Activated CD4-positive, alpha-beta memory T cell treated with anti-CD3 and anti-CD28 coated beads for 36 hours (primary cell): ENCODE measurements at regions not wholly inside any gene's neighbourhood (a gene's known extent, or its start where the extent isn't known, plus 50 kb on each side); places are given as distances from the start of the nearest gene placed in this dataset.

Experiments used
- CTCF ChIA-PET: fragments of 350-600 bp; sonication (Branson Sonifier 250); formaldehyde crosslinking; loops from one replicate; lab custom pipeline; 2021; ENCODE audit warnings: antibody characterized with exemption, inconsistent platforms; lab: Charles Lee
- POLR2A ChIA-PET: fragments of 350-600 bp; sonication (Branson Sonifier 250); formaldehyde crosslinking; loops from one replicate; lab custom pipeline; 2021; ENCODE audit warnings: antibody characterized with exemption; lab: Charles Lee
- DNase-seq: peaks from one replicate; pipeline ENCODE4 v3.0.0-alpha.2; 2020
- H3K27ac Mint-ChIP-seq: one replicate; pipeline ENCODE4 v1.8.0; 2021; ENCODE audit warnings: mixed read lengths
- H3K27me3 Mint-ChIP-seq: one replicate; pipeline ENCODE4 v1.8.0; 2021; ENCODE audit warnings: mixed read lengths
- H3K36me3 Mint-ChIP-seq: one replicate; pipeline ENCODE4 v1.8.0; 2021; ENCODE audit warnings: mixed read lengths
- H3K4me1 Mint-ChIP-seq: one replicate; pipeline ENCODE4 v1.8.0; 2021; ENCODE audit warnings: low read depth, mixed read lengths
- H3K4me3 Mint-ChIP-seq: one replicate; pipeline ENCODE4 v1.8.0; 2021; ENCODE audit warnings: mild to moderate bottlenecking, mixed read lengths
- H3K9me3 Mint-ChIP-seq: one replicate; pipeline ENCODE4 v1.8.0; 2021; ENCODE audit warnings: mixed read lengths
- intact Hi-C: fragments of 100-400 bp; cut with micrococcal nuclease; formaldehyde crosslinking; loops from one replicate; pipeline ENCODE4 v1.15.1; 2023

GRCh38 chr1:98253145-98253544, 332.3 kb upstream of the DPYD start:
- CTCF ChIA-PET = no interaction called here
- POLR2A ChIA-PET = no interaction called here
- intact Hi-C loops = no loop called here

GRCh38 chr1:98251497-98251896, 330.7 kb upstream of the DPYD start:
- POLR2A ChIA-PET = no interaction called here
- Mint-ChIP-seq H3K4me3 (no peak overlapping the region), H3K27ac (no peak overlapping the region), H3K9me3 (peaks cover 8% of the 10 kb centered on the region), H3K27me3 (no peaks in the 10 kb centered on the region), H3K4me1 (no peaks in the 10 kb centered on the region), H3K36me3 (no peaks in the 10 kb centered on the region)
- intact Hi-C loops = no loop called here
- CTCF ChIA-PET = no interaction called here
- DNase-seq = no peak

More at GRCh38 chr1:98253145-98253544, 332.3 kb upstream of the DPYD start:
- no peak overlapping the region for H3K4me3 Mint-ChIP-seq
- H3K36me3 Mint-ChIP-seq = no peaks in the 10 kb centered on the region
- no peaks in the 10 kb centered on the region for H3K27me3 Mint-ChIP-seq
- no peak for DNase-seq
- no peak overlapping the region for H3K27ac Mint-ChIP-seq
- peaks cover 11% of the 10 kb centered on the region for H3K9me3 Mint-ChIP-seq
- no peaks in the 10 kb centered on the region for H3K4me1 Mint-ChIP-seq

GRCh38 chr1:98232678-98233077, 311.8 kb upstream of the DPYD start:
- intact Hi-C loops = no loop called here
- Mint-ChIP-seq H3K27me3 (no peaks in the 10 kb centered on the region), H3K4me3 (no peak overlapping the region), H3K36me3 (no peaks in the 10 kb centered on the region), H3K9me3 (peaks cover 31% of the 10 kb centered on the region), H3K27ac (no peak overlapping the region), H3K4me1 (peaks cover 4% of the 10 kb centered on the region)
- no peak for DNase-seq
- CTCF ChIA-PET = no interaction called here
- POLR2A ChIA-PET = no interaction called here

- intact Hi-C loops = no loop called here
- CTCF ChIA-PET = no interaction called here
These were observed 301.9 kb upstream of the DPYD start for GRCh38 chr1:98222706-98223105.

GRCh38 chr1:98221923-98222322, 301.1 kb upstream of the DPYD start:
- intact Hi-C loops = no loop called here
- CTCF ChIA-PET = no interaction called here
- Mint-ChIP-seq H3K9me3 (no peaks in the 10 kb centered on the region), H3K4me1 (no peaks in the 10 kb centered on the region), H3K27ac (no peak overlapping the region), H3K4me3 (no peak overlapping the region), H3K36me3 (no peaks in the 10 kb centered on the region), H3K27me3 (no peaks in the 10 kb centered on the region)
- no peak for DNase-seq
- POLR2A ChIA-PET = no interaction called here

More at GRCh38 chr1:98222706-98223105, 301.9 kb upstream of the DPYD start:
- Mint-ChIP-seq H3K27me3 (no peaks in the 10 kb centered on the region), H3K4me1 (no peaks in the 10 kb centered on the region), H3K27ac (no peak overlapping the region), H3K9me3 (no peaks in the 10 kb centered on the region), H3K4me3 (no peak overlapping the region), H3K36me3 (no peaks in the 10 kb centered on the region)
- POLR2A ChIA-PET = no interaction called here
- DNase-seq = no peak

GRCh38 chr1:98217601-98218000, 296.8 kb upstream of the DPYD start:
- no peak for DNase-seq
- Mint-ChIP-seq H3K4me3 (no peak overlapping the region), H3K9me3 (peaks cover 3% of the 10 kb centered on the region), H3K4me1 (no peaks in the 10 kb centered on the region), H3K27ac (no peak overlapping the region), H3K36me3 (no peaks in the 10 kb centered on the region), H3K27me3 (no peaks in the 10 kb centered on the region)
- intact Hi-C loops = no loop called here
- ChIA-PET CTCF (no interaction called here), POLR2A (no interaction called here)

GRCh38 chr1:98216304-98216703, 295.5 kb upstream of the DPYD start:
- no peak overlapping the region for H3K27ac Mint-ChIP-seq
- DNase-seq = no peak
- no peak overlapping the region for H3K4me3 Mint-ChIP-seq
- H3K27me3 Mint-ChIP-seq = no peaks in the 10 kb centered on the region
- intact Hi-C loops = no loop called here
- H3K4me1 Mint-ChIP-seq = no peaks in the 10 kb centered on the region
- no peaks in the 10 kb centered on the region for H3K36me3 Mint-ChIP-seq
- ChIA-PET POLR2A (no interaction called here), CTCF (no interaction called here)
- peaks cover 3% of the 10 kb centered on the region for H3K9me3 Mint-ChIP-seq

- Mint-ChIP-seq H3K36me3 (no peaks in the 10 kb centered on the region), H3K27me3 (no peaks in the 10 kb centered on the region), H3K4me3 (no peak overlapping the region), H3K27ac (no peak overlapping the region), H3K4me1 (no peaks in the 10 kb centered on the region), H3K9me3 (peaks cover 3% of the 10 kb centered on the region)
- ChIA-PET CTCF (no interaction called here), POLR2A (no interaction called here)
- intact Hi-C loops = no loop called here
- no peak for DNase-seq
These were observed 290.5 kb upstream of the DPYD start for GRCh38 chr1:98211271-98211845.

GRCh38 chr1:98210563-98210962, 289.7 kb upstream of the DPYD start:
- DNase-seq = no peak
- POLR2A ChIA-PET = no interaction called here
- no peaks in the 10 kb centered on the region for H3K4me1 Mint-ChIP-seq
- H3K27ac Mint-ChIP-seq = no peak overlapping the region
- no peak overlapping the region for H3K4me3 Mint-ChIP-seq
- peaks cover 2% of the 10 kb centered on the region for H3K9me3 Mint-ChIP-seq
- intact Hi-C loops = no loop called here
- CTCF ChIA-PET = no interaction called here
- H3K36me3 Mint-ChIP-seq = no peaks in the 10 kb centered on the region
- H3K27me3 Mint-ChIP-seq = no peaks in the 10 kb centered on the region

- POLR2A ChIA-PET = no interaction called here
- no peak overlapping the region for H3K4me3 Mint-ChIP-seq
- no peaks in the 10 kb centered on the region for H3K4me1 Mint-ChIP-seq
- no peak overlapping the region for H3K27ac Mint-ChIP-seq
- no peak for DNase-seq
- no peaks in the 10 kb centered on the region for H3K36me3 Mint-ChIP-seq
- CTCF ChIA-PET = no interaction called here
- intact Hi-C loops = no loop called here
- H3K27me3 Mint-ChIP-seq = no peaks in the 10 kb centered on the region
- no peaks in the 10 kb centered on the region for H3K9me3 Mint-ChIP-seq
These were observed 289.2 kb upstream of the DPYD start for GRCh38 chr1:98210064-98210463.

- H3K36me3 Mint-ChIP-seq = no peaks in the 10 kb centered on the region
- no peaks in the 10 kb centered on the region for H3K27me3 Mint-ChIP-seq
- no peaks in the 10 kb centered on the region for H3K9me3 Mint-ChIP-seq
- no peak overlapping the region for H3K27ac Mint-ChIP-seq
- H3K4me1 Mint-ChIP-seq = no peaks in the 10 kb centered on the region
- no peak overlapping the region for H3K4me3 Mint-ChIP-seq
- no peak for DNase-seq
- ChIA-PET POLR2A (no interaction called here), CTCF (no interaction called here)
- intact Hi-C loops = no loop called here
These were observed 284.6 kb upstream of the DPYD start for GRCh38 chr1:98205291-98206017.

- ChIA-PET POLR2A (no interaction called here), CTCF (no interaction called here)
- DNase-seq = no peak
- no peaks in the 10 kb centered on the region for H3K36me3 Mint-ChIP-seq
- intact Hi-C loops = no loop called here
- no peaks in the 10 kb centered on the region for H3K9me3 Mint-ChIP-seq
- H3K4me1 Mint-ChIP-seq = no peaks in the 10 kb centered on the region
- no peak overlapping the region for H3K4me3 Mint-ChIP-seq
- H3K27ac Mint-ChIP-seq = no peak overlapping the region
- no peaks in the 10 kb centered on the region for H3K27me3 Mint-ChIP-seq
These were observed 282.6 kb upstream of the DPYD start for GRCh38 chr1:98203466-98203865.

- ChIA-PET CTCF (no interaction called here), POLR2A (interaction anchor here (0.7 kb wide), 1 partner anchor 61 kb away, joined by 3 read pairs; no protein-coding TSS in a partner anchor)
- Mint-ChIP-seq H3K36me3 (no peaks in the 10 kb centered on the region), H3K4me3 (no peak overlapping the region), H3K4me1 (no peaks in the 10 kb centered on the region), H3K9me3 (no peaks in the 10 kb centered on the region), H3K27ac (no peak overlapping the region), H3K27me3 (no peaks in the 10 kb centered on the region)
- no peak for DNase-seq
- intact Hi-C loops = no loop called here
These were observed 280.8 kb upstream of the DPYD start for GRCh38 chr1:98201666-98202081.
